Esophagus squamous epithelium (tissue), 4 donors: ENCODE measurements at regions not wholly inside any gene's neighbourhood (a gene's known extent, or its start where the extent isn't known, plus 50 kb on each side); places are given as distances from the start of the nearest gene placed in this dataset.

Source experiments
- POLR2A ChIP-seq, 4 donors: fragments of 450-650 bp; IDR thresholded peaks; one replicate each; pipeline ENCODE4 v1.6.1; 2017; ENCODE audit warnings: antibody characterized with exemption in 4 of 4, mild to moderate bottlenecking in 4 of 4, moderate library complexity in 3 of 4
- TF ChIP-seq, protein P1 (sequence below), 6 experiments: fragments of 450-650 bp in 4 of 6; fragments of 200-600 bp in 2 of 6; sonication (generic) in 2 of 6; IDR thresholded peaks; one replicate each; pipeline ENCODE4 v1.5.1; 2016 to 2019; ENCODE audit warnings: antibody characterized with exemption in 6 of 6, mild to moderate bottlenecking in 4 of 6, moderate library complexity in 4 of 6

DNA sequence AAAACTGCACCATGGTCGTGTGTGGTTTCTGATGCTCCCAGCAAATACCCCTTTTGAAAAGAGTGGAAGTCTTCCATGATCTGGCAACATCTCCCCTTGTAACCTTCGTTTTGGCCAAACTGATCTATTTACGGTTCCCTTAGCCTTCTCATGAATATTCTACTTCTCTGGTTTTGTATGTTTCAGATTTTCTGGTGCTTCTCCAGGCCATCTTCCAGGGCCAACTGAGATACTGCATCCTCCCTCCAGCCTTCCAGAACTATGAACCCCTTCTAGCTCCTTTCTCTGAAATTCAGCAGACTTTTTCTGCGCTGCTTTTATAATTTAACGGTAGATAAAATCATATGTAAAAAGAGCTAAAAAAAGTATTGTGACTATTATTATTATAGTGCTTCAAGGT, 97.7 kb downstream of the XCL2 start:
- TF ChIP-seq, protein P1, sequence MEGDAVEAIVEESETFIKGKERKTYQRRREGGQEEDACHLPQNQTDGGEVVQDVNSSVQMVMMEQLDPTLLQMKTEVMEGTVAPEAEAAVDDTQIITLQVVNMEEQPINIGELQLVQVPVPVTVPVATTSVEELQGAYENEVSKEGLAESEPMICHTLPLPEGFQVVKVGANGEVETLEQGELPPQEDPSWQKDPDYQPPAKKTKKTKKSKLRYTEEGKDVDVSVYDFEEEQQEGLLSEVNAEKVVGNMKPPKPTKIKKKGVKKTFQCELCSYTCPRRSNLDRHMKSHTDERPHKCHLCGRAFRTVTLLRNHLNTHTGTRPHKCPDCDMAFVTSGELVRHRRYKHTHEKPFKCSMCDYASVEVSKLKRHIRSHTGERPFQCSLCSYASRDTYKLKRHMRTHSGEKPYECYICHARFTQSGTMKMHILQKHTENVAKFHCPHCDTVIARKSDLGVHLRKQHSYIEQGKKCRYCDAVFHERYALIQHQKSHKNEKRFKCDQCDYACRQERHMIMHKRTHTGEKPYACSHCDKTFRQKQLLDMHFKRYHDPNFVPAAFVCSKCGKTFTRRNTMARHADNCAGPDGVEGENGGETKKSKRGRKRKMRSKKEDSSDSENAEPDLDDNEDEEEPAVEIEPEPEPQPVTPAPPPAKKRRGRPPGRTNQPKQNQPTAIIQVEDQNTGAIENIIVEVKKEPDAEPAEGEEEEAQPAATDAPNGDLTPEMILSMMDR (IDR thresholded peaks at IDR 0.05): no peak
- no peak for TF ChIP-seq POLR2A (IDR thresholded peaks at IDR 0.05)
